ENCODE measurements at regions not wholly inside any gene's neighbourhood (a gene's known extent, or its start where the extent isn't known, plus 50 kb on each side); places are given as distances from the start of the nearest gene placed in this dataset.
"Not testable (repeated sequence)": the region's sequence is repeated elsewhere in the genome, so short reads cannot be mapped to it uniquely, and the experiment has no call there.

DNA sequence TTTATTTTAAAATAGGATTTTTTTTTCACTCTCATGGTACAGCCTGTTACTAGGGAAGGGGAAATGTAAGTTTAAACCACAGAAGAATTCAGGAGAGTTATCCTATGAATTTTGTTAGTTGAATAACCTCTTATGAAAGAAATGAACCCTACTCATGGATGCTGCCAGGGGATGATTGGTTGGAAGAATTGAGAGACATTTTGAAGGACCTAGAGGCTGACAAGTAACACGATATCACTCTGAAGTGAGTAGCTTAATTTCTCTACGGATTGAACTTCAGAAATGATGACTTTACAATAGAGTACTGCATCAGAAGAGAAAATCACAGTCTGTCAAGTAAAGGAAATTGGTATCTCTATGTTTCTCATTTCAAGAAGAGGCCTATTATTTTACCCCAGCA is 1346.2 kb downstream of the SUCLG1 start:
- no peak for DNase-seq (ENCODE audit: low read depth in 4 of 4, low spot score in 3 of 4)

DNA sequence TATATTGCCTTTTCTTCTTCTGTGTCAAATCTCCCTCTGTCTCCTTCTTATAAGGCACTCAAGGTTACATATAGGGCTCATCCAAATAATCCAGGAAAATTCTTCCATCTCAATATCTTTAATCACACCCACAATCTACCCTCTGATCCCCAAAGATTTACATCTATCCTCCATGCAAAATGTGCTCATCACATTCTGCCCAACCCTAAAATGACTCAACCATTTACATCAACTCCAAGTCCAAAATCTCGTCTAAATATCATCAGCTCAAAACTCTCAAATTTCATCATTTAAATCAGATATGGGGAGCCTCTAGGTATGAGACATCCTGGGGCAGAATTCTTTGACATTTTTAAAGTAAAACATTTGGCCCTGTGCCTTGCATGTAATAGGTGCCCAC is 1349.8 kb downstream of the SUCLG1 start:
- no peak for DNase-seq (ENCODE audit: low read depth in 4 of 4, low spot score in 3 of 4)

DNA sequence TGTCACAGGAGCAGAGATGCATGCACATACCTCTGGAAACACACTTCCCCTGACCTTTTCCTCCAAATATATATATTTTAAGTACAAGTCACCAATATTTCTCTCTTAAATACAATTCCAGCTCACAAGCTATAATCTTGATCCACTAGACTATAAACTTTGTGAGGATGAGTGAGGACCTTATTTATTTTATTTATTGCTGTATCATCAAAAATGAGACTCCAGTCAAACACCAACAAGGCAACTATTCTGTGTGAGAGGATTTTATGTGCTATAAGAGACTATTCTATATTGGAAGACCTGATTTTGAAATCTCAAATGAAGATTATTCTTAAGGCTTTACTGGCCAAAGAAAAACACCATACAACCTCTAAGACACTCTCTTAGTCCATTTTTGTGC is 1352.2 kb downstream of the SUCLG1 start:
- DNase-seq (ENCODE audit: low read depth in 4 of 4, low spot score in 3 of 4) = no peak

DNA sequence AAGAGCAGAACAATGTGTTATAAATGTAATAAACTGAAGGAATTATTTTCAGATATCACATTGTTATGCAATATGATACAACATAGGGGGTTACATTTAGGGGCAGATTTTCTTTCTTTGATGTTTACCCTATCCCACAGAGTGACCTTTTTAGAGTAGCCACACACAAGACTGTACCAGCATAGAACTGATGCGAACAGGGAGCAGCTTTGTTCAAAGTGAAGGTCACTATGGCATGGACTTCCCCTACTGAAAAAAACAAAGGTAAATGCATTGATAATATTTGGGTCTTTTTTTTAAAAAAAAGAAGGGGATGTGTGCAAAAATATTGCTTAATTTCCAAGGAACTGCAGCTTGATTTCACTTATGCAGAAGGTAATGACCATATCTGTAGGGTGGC is 1354.9 kb downstream of the SUCLG1 start:
- DNase-seq (ENCODE audit: low read depth in 4 of 4, low spot score in 3 of 4) = no peak

DNA sequence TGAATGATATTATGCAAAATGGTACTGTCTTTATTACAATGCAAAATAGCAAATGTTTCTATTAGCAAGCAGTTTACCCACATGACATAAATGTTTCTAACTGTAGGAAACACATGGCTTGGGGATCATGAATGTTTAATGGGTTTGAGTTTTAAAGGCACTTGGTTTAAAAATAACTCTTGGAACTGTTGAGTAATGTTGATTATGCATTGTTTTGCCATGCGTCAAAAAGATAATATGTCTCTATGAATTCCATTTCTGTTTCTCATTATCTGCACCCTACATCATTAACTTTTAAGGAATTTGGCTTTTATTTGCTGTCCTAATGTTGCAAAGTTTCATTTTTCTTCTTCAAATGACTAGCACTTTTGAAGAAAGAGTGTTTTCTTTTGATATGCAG is 1355.5 kb downstream of the SUCLG1 start:
- DNase-seq (ENCODE audit: low read depth in 4 of 4, low spot score in 3 of 4) = no peak

DNA sequence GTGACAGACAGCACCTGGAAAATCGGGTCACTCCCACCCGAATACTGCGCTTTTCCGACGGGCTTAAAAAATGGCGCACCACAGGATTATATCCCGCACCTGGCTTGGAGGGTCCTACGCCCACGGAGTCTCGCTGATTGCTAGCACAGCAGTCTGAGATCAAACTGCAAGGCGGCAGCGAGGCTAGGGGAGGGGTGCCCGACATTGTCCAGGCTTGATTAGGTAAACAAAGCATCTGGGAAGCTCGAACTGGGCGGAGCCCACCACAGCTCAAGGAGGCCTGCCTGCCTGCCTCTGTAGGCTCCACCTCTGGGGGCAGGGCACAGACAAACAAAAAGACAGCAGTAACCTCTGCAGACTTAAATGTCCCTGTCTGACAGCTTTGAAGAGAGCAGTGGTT is 1370.0 kb downstream of the SUCLG1 start:
- DNase-seq (ENCODE audit: low read depth in 4 of 4, low spot score in 3 of 4) = not testable (repeated sequence)

DNA sequence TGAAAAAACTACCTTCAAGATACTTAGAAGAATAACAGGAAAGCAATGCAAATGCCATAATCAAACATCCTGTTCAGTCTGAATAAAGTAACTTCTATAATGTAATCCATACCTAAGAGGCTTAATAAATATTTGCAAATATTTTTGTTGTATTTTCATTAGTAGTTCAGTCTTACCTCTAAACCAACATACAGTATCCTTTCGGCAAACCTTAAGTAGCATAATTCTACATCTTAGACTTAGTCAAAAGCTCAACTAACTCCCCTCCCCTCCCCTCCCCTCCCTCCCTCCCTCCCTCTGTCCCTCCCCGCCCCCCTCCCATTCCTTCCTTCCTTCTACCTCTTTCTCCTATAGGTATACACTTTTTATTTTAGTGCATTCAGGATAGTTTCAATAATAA is 1373.2 kb downstream of the SUCLG1 start:
- DNase-seq (ENCODE audit: low read depth in 4 of 4, low spot score in 3 of 4) = no peak

DNA sequence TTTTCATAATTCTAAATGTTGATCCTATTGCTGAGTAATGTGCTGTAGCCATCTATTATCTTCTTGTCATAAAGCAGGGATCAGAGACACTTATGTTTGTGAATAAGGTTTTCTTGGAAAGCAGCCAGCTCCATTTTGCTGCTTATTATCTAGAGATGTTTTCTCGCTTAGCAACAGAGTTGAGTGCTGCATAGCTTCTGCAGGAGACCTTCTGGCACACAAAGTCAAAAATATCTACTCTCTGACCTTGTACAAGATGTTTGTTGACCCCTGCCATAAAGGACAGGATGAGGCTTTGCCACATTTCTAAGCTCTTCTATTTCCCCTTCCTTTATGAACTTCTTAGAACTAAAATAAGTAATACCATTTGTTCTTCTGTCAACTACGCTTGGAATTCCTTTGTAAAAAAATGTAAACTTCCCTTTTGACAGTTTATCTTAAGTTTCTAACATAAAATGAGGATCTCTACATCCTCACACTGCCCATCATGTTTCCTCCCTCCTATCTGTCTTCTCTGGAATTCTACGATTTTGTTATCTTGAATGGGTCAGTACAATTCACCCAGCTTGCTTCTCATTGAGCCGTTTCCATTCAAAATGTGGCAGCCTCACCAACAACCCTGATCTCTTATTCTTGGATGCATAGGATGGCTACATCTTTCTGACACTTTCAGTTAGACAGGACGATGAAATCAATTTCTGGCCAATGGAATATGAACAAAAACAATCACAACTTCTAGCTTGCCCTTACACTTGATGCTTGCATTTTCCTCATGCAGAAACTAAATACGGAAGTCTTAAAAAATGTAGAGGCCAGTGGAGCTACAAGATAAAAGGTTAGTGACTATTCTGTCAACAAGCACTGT is 1377.0 kb downstream of the SUCLG1 start:
- DNase-seq (ENCODE audit: low read depth in 4 of 4, low spot score in 3 of 4) = peak; percentile 24 to 38 (median 30)

DNA sequence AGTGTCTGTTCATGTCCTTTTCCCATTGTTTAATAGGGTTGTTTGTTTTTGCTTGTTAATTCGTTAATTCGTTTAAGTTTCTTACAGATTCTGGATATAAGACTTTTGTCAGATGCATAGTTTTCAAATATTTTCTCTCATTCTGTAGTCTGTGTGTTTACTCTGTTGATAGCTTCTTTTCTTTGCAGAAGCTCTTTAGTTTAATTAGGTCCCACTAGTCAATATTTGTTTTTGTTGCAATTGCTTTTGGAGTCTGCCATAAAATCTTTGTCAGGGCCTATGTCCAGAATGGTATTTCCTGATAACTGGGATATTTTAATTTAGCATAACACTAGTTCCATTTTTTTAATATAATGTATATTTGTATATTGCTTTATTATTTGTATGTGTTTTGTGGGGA is 1380.1 kb downstream of the SUCLG1 start:
- no peak for DNase-seq (ENCODE audit: low read depth in 4 of 4, low spot score in 3 of 4)

DNA sequence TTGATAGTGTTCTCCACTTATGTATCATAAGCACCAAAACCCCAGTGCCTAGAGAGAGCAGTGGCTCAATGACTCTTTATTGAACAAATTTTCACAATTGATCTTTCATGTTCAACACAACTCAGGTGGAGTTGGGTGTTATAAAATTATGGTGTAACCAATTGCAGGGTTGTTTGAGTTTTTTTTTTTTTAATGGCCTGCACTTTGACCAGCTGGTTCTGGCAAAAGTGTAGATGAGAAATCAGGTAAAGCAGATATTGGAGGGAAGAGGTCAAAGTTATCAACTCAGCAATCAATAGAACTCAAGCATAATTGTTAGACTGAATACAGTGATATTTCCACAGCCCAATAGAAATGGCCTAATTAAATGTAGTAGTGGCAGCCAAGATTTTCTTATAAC is 1386.3 kb downstream of the SUCLG1 start:
- DNase-seq (ENCODE audit: low read depth in 4 of 4, low spot score in 3 of 4) = no peak

DNA sequence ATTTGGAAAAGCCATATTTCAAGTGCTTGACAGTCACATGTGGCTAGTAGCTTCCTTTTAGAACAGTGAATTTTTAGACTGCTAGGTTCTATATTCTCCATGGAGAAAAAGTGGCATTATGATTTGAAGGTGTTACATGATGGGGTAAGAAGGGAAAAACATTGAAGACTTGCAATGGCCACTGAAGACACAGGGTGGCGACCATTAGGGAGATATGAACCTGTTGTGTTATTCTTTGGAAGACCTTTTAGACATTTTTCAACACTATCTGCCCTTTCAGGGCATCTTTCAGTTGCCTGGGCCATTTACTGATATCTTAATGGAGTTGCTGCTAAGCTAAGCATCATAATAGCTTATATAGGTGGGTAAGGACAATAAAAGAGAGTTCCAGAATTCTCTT is 1387.2 kb downstream of the SUCLG1 start:
- no peak for DNase-seq (ENCODE audit: low read depth in 4 of 4, low spot score in 3 of 4)

DNA sequence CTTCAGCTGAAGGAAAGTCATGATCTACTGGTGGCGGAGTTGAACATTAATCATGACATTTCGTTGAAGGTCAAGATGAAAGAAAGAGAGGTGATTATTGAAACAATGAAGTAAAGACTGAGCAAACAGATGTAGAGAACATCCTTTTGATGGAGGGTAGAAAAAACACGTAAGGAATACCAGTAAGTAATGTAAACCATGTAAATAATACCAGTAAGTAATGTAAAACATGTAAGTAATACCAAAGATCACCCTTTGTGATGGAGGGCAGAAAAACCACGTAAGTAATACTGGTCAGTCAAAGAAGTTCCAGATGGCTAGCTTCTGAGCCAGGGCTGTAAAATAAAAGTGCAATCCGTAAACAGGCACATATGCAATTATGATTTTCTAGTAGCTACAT is 1387.7 kb downstream of the SUCLG1 start:
- no peak for DNase-seq (ENCODE audit: low read depth in 4 of 4, low spot score in 3 of 4)

DNA sequence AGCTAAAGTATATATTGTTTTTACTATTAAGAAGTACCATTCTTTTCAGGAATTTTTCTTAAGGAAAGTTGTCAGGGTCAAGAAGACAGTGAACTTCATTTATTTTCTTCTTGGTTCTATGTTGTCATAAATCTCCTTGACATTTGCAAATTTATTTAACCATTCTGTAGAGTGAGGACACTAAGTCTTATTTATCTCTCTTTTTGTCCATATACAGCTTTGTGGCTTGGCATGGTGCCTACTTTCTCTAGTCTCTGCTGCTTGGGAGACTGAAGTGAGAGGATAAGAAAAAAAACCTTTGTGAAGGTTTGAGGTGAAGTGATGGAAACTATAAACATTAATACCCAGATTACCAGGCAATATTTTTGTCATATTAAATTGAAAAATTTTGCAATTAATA is 1389.4 kb downstream of the SUCLG1 start:
- no peak for DNase-seq (ENCODE audit: low read depth in 4 of 4, low spot score in 3 of 4)

DNA sequence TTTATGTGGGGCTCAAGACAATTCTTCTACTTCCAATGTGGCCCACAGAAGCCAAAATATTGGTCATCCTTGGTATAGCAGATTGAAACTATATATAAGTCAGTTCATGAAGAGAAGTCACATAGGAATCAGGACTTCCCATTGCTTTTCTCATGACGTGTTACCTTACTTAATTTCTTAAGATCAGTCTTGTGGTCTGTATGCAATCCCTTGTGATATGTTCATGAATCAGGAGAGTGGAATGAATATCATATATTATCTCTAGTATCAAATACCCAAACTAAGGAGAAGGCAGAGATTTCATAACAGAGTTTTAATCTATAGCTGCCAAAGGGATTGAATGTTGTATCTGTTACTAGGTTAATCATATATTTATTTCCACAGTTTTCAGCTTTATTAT is 1390.4 kb downstream of the SUCLG1 start:
- DNase-seq (ENCODE audit: low read depth in 4 of 4, low spot score in 3 of 4) = no peak

DNA sequence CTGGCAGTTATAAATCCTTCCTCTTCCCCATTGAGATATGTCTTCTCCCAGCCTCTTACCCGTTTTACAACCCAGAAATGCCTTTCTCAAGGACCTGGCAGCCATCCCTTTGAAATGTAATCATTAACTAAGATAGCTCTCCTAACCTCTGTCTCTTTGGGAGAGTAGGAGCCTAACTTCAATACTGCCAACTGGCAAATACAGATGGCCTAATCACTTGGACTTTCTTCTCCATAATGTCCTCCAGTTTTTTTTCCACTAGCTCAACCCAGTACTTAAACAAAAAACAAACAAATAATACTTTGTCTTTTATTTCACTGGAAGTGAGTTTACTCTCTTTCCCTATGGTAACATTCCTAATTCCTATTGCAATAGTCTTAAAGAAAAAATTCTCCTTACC is 1391.1 kb downstream of the SUCLG1 start:
- no peak for DNase-seq (ENCODE audit: low read depth in 4 of 4, low spot score in 3 of 4)

DNA sequence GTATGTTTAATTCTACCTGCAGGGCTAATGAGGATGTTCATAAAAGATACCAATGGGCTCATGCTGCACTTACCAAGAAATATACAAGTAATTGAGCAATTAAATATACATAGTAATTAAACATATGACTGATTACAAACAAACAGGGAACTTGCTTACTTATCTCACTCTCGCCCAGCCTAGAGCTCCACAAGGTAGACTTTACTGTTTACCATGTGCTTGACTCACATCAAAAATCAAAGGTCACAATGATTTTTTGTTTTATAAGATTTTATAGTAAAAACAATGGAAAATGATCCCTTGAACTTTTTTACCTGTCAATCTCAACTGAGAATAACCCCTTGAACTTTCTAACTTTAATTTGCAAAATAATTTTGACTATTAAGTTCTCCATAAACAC is 1395.1 kb downstream of the SUCLG1 start:
- DNase-seq (ENCODE audit: low read depth in 4 of 4, low spot score in 3 of 4) = no peak

DNA sequence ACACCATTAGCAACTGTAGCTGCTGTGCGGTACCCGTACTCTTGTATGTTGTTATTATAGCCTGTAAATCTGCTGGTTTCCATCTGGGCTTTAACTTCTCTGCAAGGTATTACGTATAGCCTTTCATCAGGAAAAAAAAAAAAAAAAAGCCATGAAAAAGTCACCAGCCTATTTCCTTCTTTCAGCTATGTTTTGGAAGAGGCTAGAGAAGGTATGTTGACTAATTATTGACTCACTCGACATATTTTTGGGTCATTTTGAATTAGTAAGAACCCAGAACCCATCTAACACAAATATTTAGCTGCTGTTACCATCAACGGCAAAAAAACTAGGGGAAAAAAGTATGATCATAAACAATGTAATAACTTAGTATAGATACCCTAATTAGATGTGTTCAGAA is 1395.6 kb downstream of the SUCLG1 start:
- no peak for DNase-seq (ENCODE audit: low read depth in 4 of 4, low spot score in 3 of 4)

DNA sequence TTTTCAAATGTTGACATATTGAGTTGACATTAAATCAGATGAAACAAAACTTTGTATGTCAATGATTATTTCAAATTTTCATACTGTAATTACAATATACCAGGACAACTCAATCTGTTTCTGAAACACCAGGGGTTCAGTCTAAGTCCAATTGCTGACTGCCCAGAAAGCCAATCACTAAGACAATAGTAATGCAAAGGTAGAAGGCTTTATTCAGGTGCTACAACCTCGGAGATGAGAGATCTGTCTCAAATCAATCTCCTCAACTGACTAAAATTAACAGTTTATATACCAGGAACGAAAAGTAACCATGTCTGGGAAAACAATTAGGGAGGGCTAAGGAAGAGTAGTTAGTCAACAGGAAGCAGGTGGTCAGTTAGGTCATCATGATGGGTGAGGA is 1400.4 kb downstream of the SUCLG1 start:
- no peak for DNase-seq (ENCODE audit: low read depth in 4 of 4, low spot score in 3 of 4)

DNA sequence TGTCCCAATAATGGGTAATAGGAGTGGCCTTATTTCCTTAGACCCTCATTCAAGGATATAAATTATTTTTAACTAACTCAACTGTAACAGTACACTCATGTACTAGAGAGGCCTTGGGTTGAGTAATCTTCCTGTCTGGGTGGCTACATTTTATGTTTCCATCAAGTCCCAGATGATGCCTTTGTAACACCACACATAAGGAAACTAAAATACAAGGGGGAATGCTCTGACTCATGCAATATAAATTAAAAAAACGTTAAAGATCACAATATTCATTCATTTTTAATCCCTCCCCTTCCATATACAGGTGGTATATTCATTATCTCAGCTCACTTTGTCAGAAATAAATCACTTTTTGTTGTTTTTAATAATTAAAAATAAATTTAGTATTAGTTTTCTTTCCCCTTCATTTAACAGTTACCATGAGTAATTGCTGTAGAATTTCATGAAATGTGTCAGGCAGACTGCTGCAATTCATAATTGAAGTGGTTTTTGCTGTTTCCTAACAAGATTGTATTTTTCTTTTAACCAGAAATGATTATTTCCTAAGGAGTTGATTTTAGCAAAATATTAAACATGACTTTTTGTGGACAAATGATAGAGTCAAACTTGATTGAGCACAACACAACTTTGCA is 1403.6 kb downstream of the SUCLG1 start:
- DNase-seq (ENCODE audit: low read depth in 4 of 4, low spot score in 3 of 4) = peak in 2 of 4 donors; percentile 8 to 27

DNA sequence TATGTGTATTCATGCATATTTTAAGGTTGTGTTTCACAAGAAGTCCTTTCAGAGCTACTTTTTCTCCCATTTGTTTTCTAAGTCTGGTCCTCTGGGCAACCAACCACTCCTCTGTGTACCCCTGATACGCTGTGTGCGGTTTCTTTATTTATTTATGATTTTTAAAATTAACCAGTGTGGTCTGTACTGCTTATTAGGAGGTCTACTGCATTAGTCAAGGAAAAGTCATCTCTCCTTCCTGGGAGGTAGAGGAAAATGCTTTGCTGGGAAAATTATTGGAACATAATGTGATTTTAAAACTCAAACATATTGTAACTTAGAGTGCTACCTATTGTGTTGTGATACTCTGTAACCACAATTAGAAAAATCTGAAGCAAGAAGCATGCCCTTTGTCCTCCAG is 1404.3 kb downstream of the SUCLG1 start:
- DNase-seq (ENCODE audit: low read depth in 4 of 4, low spot score in 3 of 4) = no peak

DNA sequence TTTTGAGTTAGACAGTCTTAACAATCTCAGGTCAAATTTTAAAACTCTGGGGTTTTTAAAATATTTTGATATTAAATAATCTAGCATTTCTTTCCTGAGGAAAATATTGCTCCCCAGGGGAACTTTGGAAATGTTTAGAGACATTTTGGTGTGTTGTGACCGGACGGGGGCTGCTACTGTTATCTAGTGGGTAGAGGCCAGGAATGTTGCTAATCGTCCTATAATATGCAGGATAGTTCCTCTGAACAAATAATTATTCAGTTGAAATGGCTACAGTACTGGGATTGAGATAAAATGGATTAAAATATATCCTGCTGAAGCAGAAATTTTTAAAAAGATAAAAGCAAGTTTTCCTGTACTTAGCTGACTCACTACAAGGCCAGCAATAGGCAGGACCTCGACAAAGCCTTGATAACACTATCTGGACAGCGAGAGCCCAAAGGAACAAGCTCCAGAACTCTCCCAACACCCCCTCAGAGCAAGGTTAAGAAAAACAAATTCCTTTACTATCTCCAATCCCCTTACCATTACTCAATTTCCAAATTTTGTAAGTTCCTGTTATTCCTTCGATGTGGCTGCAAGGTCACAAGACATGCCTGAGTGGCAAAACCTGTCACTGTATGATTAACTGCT is 1407.4 kb downstream of the SUCLG1 start:
- DNase-seq (ENCODE audit: low read depth in 4 of 4, low spot score in 3 of 4) = no peak

DNA sequence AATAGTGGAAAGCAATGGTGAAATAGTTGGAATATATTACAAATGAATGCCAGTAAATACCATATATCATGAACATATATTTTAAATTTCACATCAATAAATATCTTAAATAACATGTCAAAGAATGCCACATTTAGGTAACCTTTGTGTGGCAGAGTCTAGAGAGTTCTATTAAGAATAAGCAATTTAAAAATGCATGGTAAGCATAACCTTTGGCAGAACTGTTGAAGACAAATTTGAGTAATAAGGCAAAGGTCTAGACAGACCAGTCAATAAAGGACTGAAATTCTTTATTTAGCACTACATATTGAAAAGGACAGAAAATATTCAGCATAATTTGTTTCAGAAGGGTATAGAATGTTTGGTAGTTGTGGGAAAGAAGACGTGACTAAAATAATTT is 1417.0 kb downstream of the SUCLG1 start:
- DNase-seq (ENCODE audit: low read depth in 4 of 4, low spot score in 3 of 4) = no peak

All from right renal pelvis (tissue), 4 donors.